ENCODE measurements at regions not wholly inside any gene's neighbourhood (a gene's known extent, or its start where the extent isn't known, plus 50 kb on each side); places are given as distances from the start of the nearest gene placed in this dataset.

- no peak for TF ChIP-seq EZH2 (IDR thresholded peaks at IDR 0.05; ENCODE audit: low read length)
- TF ChIP-seq, protein P1, sequence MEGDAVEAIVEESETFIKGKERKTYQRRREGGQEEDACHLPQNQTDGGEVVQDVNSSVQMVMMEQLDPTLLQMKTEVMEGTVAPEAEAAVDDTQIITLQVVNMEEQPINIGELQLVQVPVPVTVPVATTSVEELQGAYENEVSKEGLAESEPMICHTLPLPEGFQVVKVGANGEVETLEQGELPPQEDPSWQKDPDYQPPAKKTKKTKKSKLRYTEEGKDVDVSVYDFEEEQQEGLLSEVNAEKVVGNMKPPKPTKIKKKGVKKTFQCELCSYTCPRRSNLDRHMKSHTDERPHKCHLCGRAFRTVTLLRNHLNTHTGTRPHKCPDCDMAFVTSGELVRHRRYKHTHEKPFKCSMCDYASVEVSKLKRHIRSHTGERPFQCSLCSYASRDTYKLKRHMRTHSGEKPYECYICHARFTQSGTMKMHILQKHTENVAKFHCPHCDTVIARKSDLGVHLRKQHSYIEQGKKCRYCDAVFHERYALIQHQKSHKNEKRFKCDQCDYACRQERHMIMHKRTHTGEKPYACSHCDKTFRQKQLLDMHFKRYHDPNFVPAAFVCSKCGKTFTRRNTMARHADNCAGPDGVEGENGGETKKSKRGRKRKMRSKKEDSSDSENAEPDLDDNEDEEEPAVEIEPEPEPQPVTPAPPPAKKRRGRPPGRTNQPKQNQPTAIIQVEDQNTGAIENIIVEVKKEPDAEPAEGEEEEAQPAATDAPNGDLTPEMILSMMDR (optimal IDR thresholded peaks at IDR 0.05 in 1 of 3, IDR thresholded peaks at IDR 0.05 in 1 of 3, conservative IDR thresholded peaks at IDR 0.05 in 1 of 3; ENCODE audit: extremely low read depth in 1 of 3, insufficient read depth in 2 of 3, low read length in 3 of 3): no peak
Measured at GRCh38 chr6:166729658-166730057, 102.6 kb upstream of the RPS6KA2 start.

Measured in keratinocyte (primary cell).